WTC11 (cell line): ENCODE measurements at regions not wholly inside any gene's neighbourhood (a gene's known extent, or its start where the extent isn't known, plus 50 kb on each side); places are given as distances from the start of the nearest gene placed in this dataset.

Source experiments
- ATAC-seq: fragments of 200-7000 bp; cut with Tn5 transposase; 2 replicates; pipeline ENCODE4 v1.10.0; 2021; ENCODE audit warnings: mild to moderate bottlenecking, moderate library complexity
- CTCF ChIA-PET: fragments of 300-600 bp; sonication (Branson Sonifier 250); formaldehyde crosslinking; loops from one replicate; lab custom pipeline; 2021; ENCODE audit warnings: antibody characterized with exemption; lab: Charles Lee
- POLR2A ChIA-PET: fragments of 350-600 bp; sonication (Branson Sonifier 250); formaldehyde crosslinking; loops from one replicate; lab custom pipeline; 2021; ENCODE audit warnings: antibody characterized with exemption; lab: Charles Lee
- DNase-seq: peaks from one replicate; pipeline ENCODE4 v3.0.0; 2021; ENCODE audit warnings: low spot score
- H3K27ac Mint-ChIP-seq: 2 replicates; pipeline ENCODE4 v1.8.0; 2021; ENCODE audit warnings: mixed read lengths
- H3K27me3 Mint-ChIP-seq: 2 replicates; pipeline ENCODE4 v1.8.0; 2021; ENCODE audit warnings: low read depth, mild to moderate bottlenecking, moderate library complexity, mixed read lengths
- H3K36me3 Mint-ChIP-seq: 2 replicates; pipeline ENCODE4 v1.8.0; 2021; ENCODE audit warnings: mixed read lengths
- H3K4me1 Mint-ChIP-seq: 2 replicates; pipeline ENCODE4 v1.8.0; 2022; ENCODE audit warnings: mixed read lengths
- H3K4me3 Mint-ChIP-seq: 2 replicates; pipeline ENCODE4 v1.8.0; 2021; ENCODE audit warnings: mild to moderate bottlenecking, moderate library complexity, mixed read lengths
- H3K9me3 Mint-ChIP-seq: 2 replicates; pipeline ENCODE4 v1.8.0; 2021; ENCODE audit warnings: mixed read lengths
- ATF1 ChIP-seq: sonication (generic); formaldehyde crosslinking; IDR thresholded peaks from 2 replicates; pipeline ENCODE4 v1.8.1; 2023; ENCODE audit warnings: mild to moderate bottlenecking, moderate library complexity, missing genetic modification reagents
- EMX1 ChIP-seq: fragments of 250-450 bp; sonication (Bioruptor Pico); IDR thresholded peaks from 2 replicates; pipeline ENCODE4 v1.8.0; 2021; ENCODE audit warnings: mild to moderate bottlenecking
- GRHL2 ChIP-seq: fragments of 250-450 bp; sonication (Bioruptor Pico); IDR thresholded peaks from 2 replicates; pipeline ENCODE4 v1.8.0; 2022; ENCODE audit warnings: mild to moderate bottlenecking, moderate library complexity; ENCODE audit not compliant: insufficient replicate concordance, severe bottlenecking
- GTF2I ChIP-seq: fragments of 250-450 bp; sonication (Bioruptor Pico); conservative IDR thresholded peaks from 2 replicates; pipeline ENCODE4 v1.4.0; 2021; ENCODE audit warnings: mild to moderate bottlenecking
- JUN ChIP-seq: sonication (generic); formaldehyde crosslinking; IDR thresholded peaks from 2 replicates; pipeline ENCODE4 v1.8.0; 2023; ENCODE audit warnings: mild to moderate bottlenecking, missing genetic modification reagents
- NFATC4 ChIP-seq: fragments of 250-450 bp; sonication (Bioruptor Pico); IDR thresholded peaks from 2 replicates; pipeline ENCODE4 v1.9.0; 2021; ENCODE audit warnings: mild to moderate bottlenecking
- NR1H2 ChIP-seq: sonication (generic); formaldehyde crosslinking; IDR thresholded peaks from 2 replicates; pipeline ENCODE4 v1.9.0; 2021; ENCODE audit warnings: mild to moderate bottlenecking, moderate library complexity, missing genetic modification reagents
- SMAD4 ChIP-seq: sonication (generic); formaldehyde crosslinking; IDR thresholded peaks from 2 replicates; pipeline ENCODE4 v1.8.0; 2022; ENCODE audit warnings: mild to moderate bottlenecking, missing genetic modification reagents
- TCF7 ChIP-seq: sonication (generic); formaldehyde crosslinking; IDR thresholded peaks from 2 replicates; pipeline ENCODE4 v1.8.0; 2022; ENCODE audit warnings: mild to moderate bottlenecking, low read depth, missing genetic modification reagents, moderate library complexity
- ZNF121 ChIP-seq: sonication (generic); formaldehyde crosslinking; IDR thresholded peaks from 2 replicates; pipeline ENCODE4 v1.8.0; 2023; ENCODE audit warnings: missing genetic modification reagents
- ZNF219 ChIP-seq: sonication (generic); formaldehyde crosslinking; IDR thresholded peaks from 2 replicates; pipeline ENCODE4 v1.8.0; 2023; ENCODE audit warnings: missing genetic modification reagents, mild to moderate bottlenecking, borderline replicate concordance
- ZNF263 ChIP-seq: sonication (generic); formaldehyde crosslinking; IDR thresholded peaks from 2 replicates; pipeline ENCODE4 v1.8.1; 2022; ENCODE audit warnings: low read depth, mild to moderate bottlenecking, moderate library complexity, missing genetic modification reagents
- ZNF396 ChIP-seq: fragments of 250-450 bp; sonication (Bioruptor Pico); IDR thresholded peaks from 2 replicates; pipeline ENCODE4 v1.8.0; 2021; ENCODE audit warnings: mild to moderate bottlenecking, moderate library complexity, borderline replicate concordance
- ZNF423 ChIP-seq: fragments of 250-450 bp; sonication (Bioruptor Pico); IDR thresholded peaks from 2 replicates; pipeline ENCODE4 v2.1.2; 2022; ENCODE audit warnings: mild to moderate bottlenecking, moderate library complexity
- TF ChIP-seq, protein P1 (sequence below): sonication (generic); formaldehyde crosslinking; IDR thresholded peaks from 2 replicates; pipeline ENCODE4 v1.8.1; 2022; ENCODE audit warnings: low read depth, mild to moderate bottlenecking, moderate library complexity, missing genetic modification reagents, borderline replicate concordance
- TF ChIP-seq, protein P2 (sequence below): sonication (generic); formaldehyde crosslinking; IDR thresholded peaks from 2 replicates; pipeline ENCODE4 v1.8.1; 2023; ENCODE audit warnings: mild to moderate bottlenecking, missing genetic modification reagents, borderline replicate concordance
- TF ChIP-seq, protein P3 (sequence below): sonication (generic); formaldehyde crosslinking; conservative IDR thresholded peaks from 2 replicates; pipeline ENCODE4 v1.8.1; 2022; ENCODE audit warnings: mild to moderate bottlenecking, missing genetic modification reagents
- TF ChIP-seq, protein P4 (sequence below): fragments of 200-600 bp; IDR thresholded peaks from 2 replicates; pipeline ENCODE4 v1.8.0; 2022; ENCODE audit warnings: antibody characterized with exemption
- TF ChIP-seq, protein P5 (sequence below): sonication (generic); formaldehyde crosslinking; conservative IDR thresholded peaks from 2 replicates; pipeline ENCODE4 v1.8.1; 2023; ENCODE audit warnings: mild to moderate bottlenecking, low read depth, missing genetic modification reagents, moderate library complexity
- TF ChIP-seq, protein P6 (sequence below): sonication (generic); formaldehyde crosslinking; IDR thresholded peaks from 2 replicates; pipeline ENCODE4 v1.8.0; 2023; ENCODE audit warnings: missing genetic modification reagents

DNA sequence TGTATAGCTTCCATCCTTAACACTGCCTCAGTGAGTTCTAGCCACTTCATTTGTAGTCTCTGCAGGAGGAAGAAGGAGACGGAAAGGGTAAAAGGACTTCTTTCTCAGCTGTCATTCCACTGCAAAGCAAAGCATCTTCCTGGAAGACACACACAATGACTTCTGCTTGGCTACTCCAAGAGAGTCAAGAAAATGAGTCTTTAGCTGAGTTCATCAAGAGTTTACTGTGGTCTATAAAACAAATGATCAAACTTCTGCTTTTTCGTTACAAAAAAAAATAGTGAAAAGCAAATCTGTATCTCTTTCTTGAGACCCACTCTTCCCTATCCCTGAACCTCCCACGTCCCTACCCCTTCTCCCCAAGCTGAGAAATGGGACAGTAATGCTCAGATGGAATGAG lies 205.0 kb upstream of the AHR start (continued):
- TF ChIP-seq, protein P1, sequence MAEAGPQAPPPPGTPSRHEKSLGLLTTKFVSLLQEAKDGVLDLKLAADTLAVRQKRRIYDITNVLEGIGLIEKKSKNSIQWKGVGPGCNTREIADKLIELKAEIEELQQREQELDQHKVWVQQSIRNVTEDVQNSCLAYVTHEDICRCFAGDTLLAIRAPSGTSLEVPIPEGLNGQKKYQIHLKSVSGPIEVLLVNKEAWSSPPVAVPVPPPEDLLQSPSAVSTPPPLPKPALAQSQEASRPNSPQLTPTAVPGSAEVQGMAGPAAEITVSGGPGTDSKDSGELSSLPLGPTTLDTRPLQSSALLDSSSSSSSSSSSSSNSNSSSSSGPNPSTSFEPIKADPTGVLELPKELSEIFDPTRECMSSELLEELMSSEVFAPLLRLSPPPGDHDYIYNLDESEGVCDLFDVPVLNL: no peak
- TF ChIP-seq ATF1 (CRISPR knock-in tag) (no peak), GTF2I (CRISPR knock-in tag) (no peak), SMAD4 (CRISPR knock-in tag) (no peak), TCF7 (CRISPR knock-in tag) (no peak), ZNF121 (CRISPR knock-in tag) (no peak), NR1H2 (CRISPR knock-in tag) (no peak)
- TF ChIP-seq, protein P2, sequence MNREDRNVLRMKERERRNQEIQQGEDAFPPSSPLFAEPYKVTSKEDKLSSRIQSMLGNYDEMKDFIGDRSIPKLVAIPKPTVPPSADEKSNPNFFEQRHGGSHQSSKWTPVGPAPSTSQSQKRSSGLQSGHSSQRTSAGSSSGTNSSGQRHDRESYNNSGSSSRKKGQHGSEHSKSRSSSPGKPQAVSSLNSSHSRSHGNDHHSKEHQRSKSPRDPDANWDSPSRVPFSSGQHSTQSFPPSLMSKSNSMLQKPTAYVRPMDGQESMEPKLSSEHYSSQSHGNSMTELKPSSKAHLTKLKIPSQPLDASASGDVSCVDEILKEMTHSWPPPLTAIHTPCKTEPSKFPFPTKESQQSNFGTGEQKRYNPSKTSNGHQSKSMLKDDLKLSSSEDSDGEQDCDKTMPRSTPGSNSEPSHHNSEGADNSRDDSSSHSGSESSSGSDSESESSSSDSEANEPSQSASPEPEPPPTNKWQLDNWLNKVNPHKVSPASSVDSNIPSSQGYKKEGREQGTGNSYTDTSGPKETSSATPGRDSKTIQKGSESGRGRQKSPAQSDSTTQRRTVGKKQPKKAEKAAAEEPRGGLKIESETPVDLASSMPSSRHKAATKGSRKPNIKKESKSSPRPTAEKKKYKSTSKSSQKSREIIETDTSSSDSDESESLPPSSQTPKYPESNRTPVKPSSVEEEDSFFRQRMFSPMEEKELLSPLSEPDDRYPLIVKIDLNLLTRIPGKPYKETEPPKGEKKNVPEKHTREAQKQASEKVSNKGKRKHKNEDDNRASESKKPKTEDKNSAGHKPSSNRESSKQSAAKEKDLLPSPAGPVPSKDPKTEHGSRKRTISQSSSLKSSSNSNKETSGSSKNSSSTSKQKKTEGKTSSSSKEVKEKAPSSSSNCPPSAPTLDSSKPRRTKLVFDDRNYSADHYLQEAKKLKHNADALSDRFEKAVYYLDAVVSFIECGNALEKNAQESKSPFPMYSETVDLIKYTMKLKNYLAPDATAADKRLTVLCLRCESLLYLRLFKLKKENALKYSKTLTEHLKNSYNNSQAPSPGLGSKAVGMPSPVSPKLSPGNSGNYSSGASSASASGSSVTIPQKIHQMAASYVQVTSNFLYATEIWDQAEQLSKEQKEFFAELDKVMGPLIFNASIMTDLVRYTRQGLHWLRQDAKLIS (CRISPR knock-in tag): no peak
- TF ChIP-seq, protein P3, sequence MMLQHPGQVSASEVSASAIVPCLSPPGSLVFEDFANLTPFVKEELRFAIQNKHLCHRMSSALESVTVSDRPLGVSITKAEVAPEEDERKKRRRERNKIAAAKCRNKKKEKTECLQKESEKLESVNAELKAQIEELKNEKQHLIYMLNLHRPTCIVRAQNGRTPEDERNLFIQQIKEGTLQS: no peak

DNA sequence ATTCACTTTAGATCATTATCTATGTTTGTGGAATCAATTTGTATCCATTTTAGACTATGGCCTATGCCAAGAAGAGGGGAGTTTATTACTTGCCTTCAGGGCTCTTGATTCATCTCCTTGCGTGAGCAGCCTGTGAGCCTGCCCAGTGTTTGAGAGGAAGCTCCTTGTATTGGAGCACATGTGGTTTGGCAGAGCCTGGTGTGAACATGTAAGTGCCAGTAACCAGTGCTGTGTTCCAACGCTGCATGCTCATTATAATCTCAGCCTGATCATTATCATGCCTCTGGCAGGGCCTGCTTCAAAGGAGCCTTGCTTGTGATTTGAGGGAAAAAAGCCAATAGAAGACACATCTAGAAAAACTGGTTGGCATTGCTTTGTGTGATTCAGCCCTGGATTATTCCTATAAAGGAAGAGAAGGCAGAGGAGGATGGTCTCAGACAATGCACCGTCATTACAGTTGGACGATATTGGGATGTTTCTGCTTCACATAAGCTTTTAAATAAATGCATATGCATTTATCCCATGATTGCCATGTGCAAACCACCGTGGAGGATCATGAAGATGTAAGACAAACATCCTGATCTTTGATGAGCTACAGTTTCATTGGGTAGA lies 203.4 kb upstream of the AHR start:
- Mint-ChIP-seq H3K36me3 (no peaks in the 10 kb centered on the region), H3K27me3 (no peaks in the 10 kb centered on the region), H3K4me1 (peaks cover 24% of the 10 kb centered on the region), H3K9me3 (no peaks in the 10 kb centered on the region), H3K27ac (no peak overlapping the region), H3K4me3 (no peak overlapping the region)
- DNase-seq: no peak
- POLR2A ChIA-PET: no interaction called here
- CTCF ChIA-PET: no interaction called here
- no peak for ATAC-seq
- TF ChIP-seq ZNF219 (no peak), ZNF396 (CRISPR knock-in tag) (no peak), NFATC4 (CRISPR knock-in tag) (no peak), EMX1 (CRISPR knock-in tag) (no peak), ZNF423 (CRISPR knock-in tag) (no peak), ZNF263 (CRISPR knock-in tag) (no peak), GRHL2 (CRISPR knock-in tag) (no peak), JUN (no peak)
- TF ChIP-seq, protein P4, sequence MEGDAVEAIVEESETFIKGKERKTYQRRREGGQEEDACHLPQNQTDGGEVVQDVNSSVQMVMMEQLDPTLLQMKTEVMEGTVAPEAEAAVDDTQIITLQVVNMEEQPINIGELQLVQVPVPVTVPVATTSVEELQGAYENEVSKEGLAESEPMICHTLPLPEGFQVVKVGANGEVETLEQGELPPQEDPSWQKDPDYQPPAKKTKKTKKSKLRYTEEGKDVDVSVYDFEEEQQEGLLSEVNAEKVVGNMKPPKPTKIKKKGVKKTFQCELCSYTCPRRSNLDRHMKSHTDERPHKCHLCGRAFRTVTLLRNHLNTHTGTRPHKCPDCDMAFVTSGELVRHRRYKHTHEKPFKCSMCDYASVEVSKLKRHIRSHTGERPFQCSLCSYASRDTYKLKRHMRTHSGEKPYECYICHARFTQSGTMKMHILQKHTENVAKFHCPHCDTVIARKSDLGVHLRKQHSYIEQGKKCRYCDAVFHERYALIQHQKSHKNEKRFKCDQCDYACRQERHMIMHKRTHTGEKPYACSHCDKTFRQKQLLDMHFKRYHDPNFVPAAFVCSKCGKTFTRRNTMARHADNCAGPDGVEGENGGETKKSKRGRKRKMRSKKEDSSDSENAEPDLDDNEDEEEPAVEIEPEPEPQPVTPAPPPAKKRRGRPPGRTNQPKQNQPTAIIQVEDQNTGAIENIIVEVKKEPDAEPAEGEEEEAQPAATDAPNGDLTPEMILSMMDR: no peak
- TF ChIP-seq, protein P5, sequence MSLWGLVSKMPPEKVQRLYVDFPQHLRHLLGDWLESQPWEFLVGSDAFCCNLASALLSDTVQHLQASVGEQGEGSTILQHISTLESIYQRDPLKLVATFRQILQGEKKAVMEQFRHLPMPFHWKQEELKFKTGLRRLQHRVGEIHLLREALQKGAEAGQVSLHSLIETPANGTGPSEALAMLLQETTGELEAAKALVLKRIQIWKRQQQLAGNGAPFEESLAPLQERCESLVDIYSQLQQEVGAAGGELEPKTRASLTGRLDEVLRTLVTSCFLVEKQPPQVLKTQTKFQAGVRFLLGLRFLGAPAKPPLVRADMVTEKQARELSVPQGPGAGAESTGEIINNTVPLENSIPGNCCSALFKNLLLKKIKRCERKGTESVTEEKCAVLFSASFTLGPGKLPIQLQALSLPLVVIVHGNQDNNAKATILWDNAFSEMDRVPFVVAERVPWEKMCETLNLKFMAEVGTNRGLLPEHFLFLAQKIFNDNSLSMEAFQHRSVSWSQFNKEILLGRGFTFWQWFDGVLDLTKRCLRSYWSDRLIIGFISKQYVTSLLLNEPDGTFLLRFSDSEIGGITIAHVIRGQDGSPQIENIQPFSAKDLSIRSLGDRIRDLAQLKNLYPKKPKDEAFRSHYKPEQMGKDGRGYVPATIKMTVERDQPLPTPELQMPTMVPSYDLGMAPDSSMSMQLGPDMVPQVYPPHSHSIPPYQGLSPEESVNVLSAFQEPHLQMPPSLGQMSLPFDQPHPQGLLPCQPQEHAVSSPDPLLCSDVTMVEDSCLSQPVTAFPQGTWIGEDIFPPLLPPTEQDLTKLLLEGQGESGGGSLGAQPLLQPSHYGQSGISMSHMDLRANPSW (CRISPR knock-in tag): no peak
- TF ChIP-seq, protein P2 (CRISPR knock-in tag): no peak
- TF ChIP-seq, protein P6, sequence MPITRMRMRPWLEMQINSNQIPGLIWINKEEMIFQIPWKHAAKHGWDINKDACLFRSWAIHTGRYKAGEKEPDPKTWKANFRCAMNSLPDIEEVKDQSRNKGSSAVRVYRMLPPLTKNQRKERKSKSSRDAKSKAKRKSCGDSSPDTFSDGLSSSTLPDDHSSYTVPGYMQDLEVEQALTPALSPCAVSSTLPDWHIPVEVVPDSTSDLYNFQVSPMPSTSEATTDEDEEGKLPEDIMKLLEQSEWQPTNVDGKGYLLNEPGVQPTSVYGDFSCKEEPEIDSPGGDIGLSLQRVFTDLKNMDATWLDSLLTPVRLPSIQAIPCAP (CRISPR knock-in tag): no peak
